HepG2 (cell line): ENCODE measurements at regions not wholly inside any gene's neighbourhood (a gene's known extent, or its start where the extent isn't known, plus 50 kb on each side); places are given as distances from the start of the nearest gene placed in this dataset.

Source experiments
- ATAC-seq: fragments of 200-7000 bp; cut with Tn5 transposase; 3 replicates; pipeline ENCODE4 v1.9.1; 2020; ENCODE audit warnings: mild to moderate bottlenecking, moderate library complexity
- BruUV-seq: library from RNA; stranded (reverse); fragments of 400-500 nt; replicated peaks from 2 replicates; lab custom pipeline; 2021; lab: Mats Ljungman, UMichigan
- CTCF ChIA-PET: fragments of 300-600 bp; formaldehyde crosslinking; extraction: SDS; loops from one replicate; lab custom pipeline; 2021; ENCODE audit warnings: low total read pairs, inconsistent platforms, low intra/inter-chr PET ratio; lab: Yijun Ruan, JAX
- POLR2A ChIA-PET: fragments of 350-600 bp; sonication (Branson Sonifier 250); formaldehyde crosslinking; loops from one replicate; lab custom pipeline; 2020; ENCODE audit warnings: antibody characterized with exemption, inconsistent platforms; lab: Yijun Ruan, JAX
- DNase-seq: peaks from one replicate; pipeline ENCODE4 v3.0.0-alpha.2; 2015; ENCODE audit warnings: low spot score
- FAIRE-seq: peaks from 3 replicates; lab custom pipeline; 2011; peaks lifted over from hg19 to GRCh38; lab: Jason Lieb, UNC
- H2AFZ ChIP-seq: one replicate; pipeline ENCODE4 v1.6.1; 2011; ENCODE audit warnings: low read length, inconsistent platforms
- H3K27ac ChIP-seq: fragments of 300-600 bp; 3 replicates; pipeline ENCODE4 v1.8.0; 2011; ENCODE audit warnings: mixed run types, mild to moderate bottlenecking, mixed read lengths, low read length, inconsistent platforms; ENCODE audit not compliant: insufficient read depth; ENCODE audit errors: extremely low read length
- H3K27me3 ChIP-seq, 2 experiments: fragments of 200-600 bp in 1 of 2; 2 replicates in 1 of 2; 3 replicates in 1 of 2; pipeline versions ENCODE4 v1.6.0 to v1.8.0; 2011; ENCODE audit warnings: low read length in 2 of 2, mild to moderate bottlenecking in 2 of 2, moderate library complexity in 2 of 2, inconsistent platforms in 1 of 2; ENCODE audit not compliant: insufficient read depth in 2 of 2, control insufficient read depth in 1 of 2
- H3K36me3 ChIP-seq, 2 experiments: fragments of 200-600 bp in 1 of 2; replicated peaks in 1 of 2; 2 replicates in 1 of 2; 3 replicates in 1 of 2; pipeline versions ENCODE4 v1.5.1 to v1.8.0; 2011; ENCODE audit warnings: low read length in 2 of 2, inconsistent platforms in 1 of 2; ENCODE audit not compliant: insufficient read depth in 2 of 2, control insufficient read depth in 1 of 2
- H3K4me1 ChIP-seq: 2 replicates; pipeline ENCODE4 v1.5.1; 2012; ENCODE audit warnings: low read length, inconsistent platforms; ENCODE audit not compliant: insufficient read depth
- H3K4me2 ChIP-seq: 2 replicates; pipeline ENCODE4 v1.6.0; 2011; ENCODE audit warnings: low read depth, low read length, inconsistent platforms
- H3K4me3 ChIP-seq, 3 experiments: fragments of 200-600 bp in 1 of 3; sonication (generic), shearing (Covaris generic) in 1 of 3; replicated peaks in 1 of 3; 2 replicates each; pipeline ENCODE4 v1.5.1; 2011 to 2016; ENCODE audit warnings: low read length in 3 of 3, inconsistent platforms in 2 of 3, low read depth in 2 of 3, mild to moderate bottlenecking in 2 of 3, control low read depth in 1 of 3, mixed read lengths in 1 of 3; ENCODE audit not compliant: insufficient read depth in 1 of 3
- H3K79me2 ChIP-seq: one replicate; pipeline ENCODE4 v1.6.1; 2011; ENCODE audit warnings: low read length, inconsistent platforms; ENCODE audit not compliant: insufficient read depth
- H3K9ac ChIP-seq: 2 replicates; pipeline ENCODE4 v1.6.0; 2011; ENCODE audit warnings: mild to moderate bottlenecking, low read depth, low read length, inconsistent platforms; ENCODE audit not compliant: insufficient read depth
- H3K9me3 ChIP-seq: 2 replicates; pipeline ENCODE4 v1.5.1; 2012; ENCODE audit warnings: mild to moderate bottlenecking, low read length
- H4K20me1 ChIP-seq: 2 replicates; pipeline ENCODE4 v1.6.0; 2011; ENCODE audit warnings: inconsistent platforms, mild to moderate bottlenecking, low read length, moderate library complexity; ENCODE audit not compliant: insufficient read depth
- ARHGAP35 ChIP-seq: sonication (generic); formaldehyde crosslinking; IDR thresholded peaks from 2 replicates; pipeline ENCODE4 v1.9.0; 2022; ENCODE audit warnings: mild to moderate bottlenecking, inconsistent platforms, moderate library complexity, missing genetic modification reagents, borderline replicate concordance
- ARID4A ChIP-seq: sonication (generic); formaldehyde crosslinking; IDR thresholded peaks from 2 replicates; pipeline ENCODE4 v1.5.0; 2020; ENCODE audit warnings: mild to moderate bottlenecking, missing genetic modification reagents, borderline replicate concordance
- CREB1 ChIP-seq, 2 experiments: fragments of 450-650 bp in 1 of 2; IDR thresholded peaks; 2 replicates each; pipeline ENCODE4 v1.6.1; 2016 to 2017; ENCODE audit warnings: control low read depth in 1 of 2, mild to moderate bottlenecking in 1 of 2, missing compliant biosample characterization in 1 of 2, missing genetic modification characterization in 1 of 2
- ESRRA ChIP-seq: sonication (generic); formaldehyde crosslinking; IDR thresholded peaks from 2 replicates; pipeline ENCODE4 v1.5.1; 2020; ENCODE audit warnings: mild to moderate bottlenecking, low read depth, missing genetic modification reagents
- HINFP ChIP-seq: sonication (generic); formaldehyde crosslinking; IDR thresholded peaks from 2 replicates; pipeline ENCODE4 v1.4.0; 2020; ENCODE audit warnings: low read depth, mild to moderate bottlenecking, missing genetic modification reagents
- HOXA9 ChIP-seq: sonication (generic); formaldehyde crosslinking; IDR thresholded peaks from 2 replicates; pipeline ENCODE4 v1.8.1; 2022; ENCODE audit warnings: missing genetic modification reagents, mild to moderate bottlenecking, moderate library complexity, borderline replicate concordance
- IKZF4 ChIP-seq: sonication (generic); formaldehyde crosslinking; IDR thresholded peaks from 2 replicates; pipeline ENCODE4 v1.5.1; 2020; ENCODE audit warnings: borderline replicate concordance, mild to moderate bottlenecking, low read depth, missing genetic modification reagents; ENCODE audit errors: not compliant biosample characterization
- PTBP1 ChIP-seq: fragments of 200-400 bp; formaldehyde crosslinking; IDR thresholded peaks from 2 replicates; pipeline ENCODE4 v1.6.1; 2018; ENCODE audit warnings: low read length, low read depth; ENCODE audit not compliant: poor library complexity, severe bottlenecking
- SRY ChIP-seq: sonication (generic); formaldehyde crosslinking; IDR thresholded peaks from 2 replicates; pipeline ENCODE4 v1.8.0; 2022; ENCODE audit warnings: mild to moderate bottlenecking, missing genetic modification reagents
- TOE1 ChIP-seq: sonication (generic); formaldehyde crosslinking; IDR thresholded peaks from 2 replicates; pipeline ENCODE4 v1.4.0; 2020; ENCODE audit warnings: mild to moderate bottlenecking, missing genetic modification reagents
- WIZ ChIP-seq: sonication (generic); formaldehyde crosslinking; IDR thresholded peaks from 2 replicates; pipeline ENCODE4 v1.5.1; 2020; ENCODE audit warnings: mild to moderate bottlenecking, missing genetic modification reagents
- ZBTB38 ChIP-seq: sonication (generic); formaldehyde crosslinking; IDR thresholded peaks from 2 replicates; pipeline ENCODE4 v1.5.1; 2020; ENCODE audit warnings: mild to moderate bottlenecking, missing genetic modification reagents
- ZNF484 ChIP-seq: sonication (generic); formaldehyde crosslinking; IDR thresholded peaks from 2 replicates; pipeline ENCODE4 v1.5.1; 2020; ENCODE audit warnings: mild to moderate bottlenecking, low read depth, missing genetic modification reagents, borderline replicate concordance
- ZNF660 ChIP-seq: sonication (generic); formaldehyde crosslinking; IDR thresholded peaks from 2 replicates; pipeline ENCODE4 v1.5.1; 2020; ENCODE audit warnings: mild to moderate bottlenecking, low read depth, missing genetic modification reagents, borderline replicate concordance
- ZNF816 ChIP-seq: sonication (generic); formaldehyde crosslinking; IDR thresholded peaks from 2 replicates; pipeline ENCODE4 v1.8.0; 2022; ENCODE audit warnings: missing genetic modification reagents, mild to moderate bottlenecking, borderline replicate concordance
- in situ Hi-C: cut with HindIII; loops from 2 replicates; pipeline ENCODE4 v1.10.0; 2017; ENCODE audit warnings: low pct_unique_long_range_greater_than_20kb; ENCODE audit not compliant: extremely low pct_ligation_motif_present
- intact Hi-C: fragments of 100-400 bp; cut with micrococcal nuclease; formaldehyde crosslinking; loops from one replicate; pipeline ENCODE4 v1.10.0; 2022; ENCODE audit not compliant: unreplicated experiment
- TF ChIP-seq, protein P1 (sequence below): sonication (generic); formaldehyde crosslinking; IDR thresholded peaks from 2 replicates; pipeline ENCODE4 v1.8.0; 2022; ENCODE audit warnings: mild to moderate bottlenecking, missing genetic modification reagents, moderate library complexity

- no peaks in the 10 kb centered on the region for H3K9me3 ChIP-seq
- no peak overlapping the region for H3K4me2 ChIP-seq
- H4K20me1 ChIP-seq: no peaks in the 10 kb centered on the region
- no TSS peak for BruUV-seq
- H3K27me3 ChIP-seq: no peaks in the 10 kb centered on the region
- no peak overlapping the region for H3K27ac ChIP-seq
- no peak overlapping the region for H3K4me3 ChIP-seq
- no peak for DNase-seq
- in situ Hi-C loops: no loop called here
- intact Hi-C loops: no loop called here
- TF ChIP-seq ARID4A (CRISPR knock-in tag) (no peak), WIZ (CRISPR knock-in tag) (no peak), ARHGAP35 (no peak), ZBTB38 (CRISPR knock-in tag) (no peak), CREB1 (IDR thresholded peaks at IDR 0.05) (no peak), CREB1 (CRISPR knock-in tag; IDR thresholded peaks at IDR 0.05) (no peak), SRY (CRISPR knock-in tag) (no peak), ZNF660 (CRISPR knock-in tag) (no peak), TOE1 (CRISPR knock-in tag) (no peak), PTBP1 (no peak), ZNF816 (CRISPR knock-in tag) (no peak), HOXA9 (no peak), IKZF4 (CRISPR knock-in tag) (no peak), HINFP (CRISPR knock-in tag) (no peak), ZNF484 (no peak), ESRRA (no peak)
- TF ChIP-seq, protein P1, sequence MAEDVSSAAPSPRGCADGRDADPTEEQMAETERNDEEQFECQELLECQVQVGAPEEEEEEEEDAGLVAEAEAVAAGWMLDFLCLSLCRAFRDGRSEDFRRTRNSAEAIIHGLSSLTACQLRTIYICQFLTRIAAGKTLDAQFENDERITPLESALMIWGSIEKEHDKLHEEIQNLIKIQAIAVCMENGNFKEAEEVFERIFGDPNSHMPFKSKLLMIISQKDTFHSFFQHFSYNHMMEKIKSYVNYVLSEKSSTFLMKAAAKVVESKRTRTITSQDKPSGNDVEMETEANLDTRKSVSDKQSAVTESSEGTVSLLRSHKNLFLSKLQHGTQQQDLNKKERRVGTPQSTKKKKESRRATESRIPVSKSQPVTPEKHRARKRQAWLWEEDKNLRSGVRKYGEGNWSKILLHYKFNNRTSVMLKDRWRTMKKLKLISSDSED (CRISPR knock-in tag): no peak
- TF ChIP-seq, all 625 proteins: peak for 0
- ChIA-PET POLR2A (no interaction called here), CTCF (no interaction called here)
- FAIRE-seq (no peak), ATAC-seq (no peak)
- Histone ChIP-seq H3K4me1 (no peaks in the 10 kb centered on the region), H3K79me2 (no peaks in the 10 kb centered on the region), H3K9ac (no peak overlapping the region), H3K36me3 (no peaks in the 10 kb centered on the region), H2AFZ (no peak overlapping the region)
These were observed 1734.7 kb downstream of the SLITRK1 start for GRCh38 chr13:82147526-82147925.
